Spleen (tissue), 7 donors: ENCODE measurements at regions not wholly inside any gene's neighbourhood (a gene's known extent, or its start where the extent isn't known, plus 50 kb on each side); places are given as distances from the start of the nearest gene placed in this dataset.

Source experiments
- CTCF ChIP-seq, 11 experiments: fragments of 200-600 bp in 7 of 11; fragments of 450-650 bp in 4 of 11; sonication (generic) in 4 of 11; IDR thresholded peaks in 8 of 11; conservative IDR thresholded peaks in 3 of 11; 1 replicate in 7 of 11; 2 replicates in 4 of 11; pipeline versions ENCODE4 v1.4.0 to v1.8.0; 2016 to 2021; ENCODE audit warnings: antibody characterized with exemption in 11 of 11, inconsistent platforms in 4 of 11, mild to moderate bottlenecking in 1 of 11
- POLR2AphosphoS5 ChIP-seq, 3 donors: sonication (generic); formaldehyde crosslinking; IDR thresholded peaks; one replicate each; pipeline ENCODE4 v1.5.1; 2017; ENCODE audit warnings: antibody characterized with exemption in 3 of 3
- donor health status: DM: no; HTN: no; CAD: no; lungs with moderate emphysema.
- donor health status: DM: no; HTN: no; CAD: no.
- donor health status: DM: no; HTN: no; CAD: no.

- TF ChIP-seq POLR2AphosphoS5 (IDR thresholded peaks at IDR 0.05) (no peak), CTCF (IDR thresholded peaks at IDR 0.05 in 8 of 11, conservative IDR thresholded peaks at IDR 0.05 in 3 of 11) (no peak)
Observed at GRCh38 chr16:80341263-80341662, 199.5 kb upstream of the DYNLRB2 start.
